ENCODE measurements at regions not wholly inside any gene's neighbourhood (a gene's known extent, or its start where the extent isn't known, plus 50 kb on each side); places are given as distances from the start of the nearest gene placed in this dataset.

DNA sequence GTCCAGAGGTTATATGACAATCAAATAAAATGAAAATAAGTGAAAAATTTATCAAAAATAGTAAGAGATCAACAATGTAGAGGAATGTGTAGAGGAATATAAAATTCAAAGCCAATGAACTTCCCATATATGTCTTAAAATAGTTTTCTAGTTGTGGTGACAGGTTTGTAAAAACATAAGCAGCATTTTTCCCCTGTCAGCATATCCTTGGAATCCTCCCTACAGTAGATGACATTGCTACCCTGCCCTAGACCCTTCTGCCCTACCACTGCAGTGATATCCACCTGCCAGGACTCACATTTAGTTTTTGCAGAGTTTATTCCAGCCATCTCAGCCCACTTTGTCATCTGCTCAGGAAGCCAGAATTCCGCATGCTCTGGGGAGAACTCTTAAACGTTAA, 842.0 kb downstream of the RPS29 start:
- H3K9me3 ChIP-seq, result no peaks in the 10 kb centered on the region
- ChIA-PET POLR2A (no interaction called here), CTCF (no interaction called here)
- H3K27me3 ChIP-seq (replicated peaks in 1 of 2; ENCODE audit: control insufficient read depth in 2 of 2, extremely low read depth in 1 of 2, insufficient read depth in 2 of 2, low read length in 1 of 2), result no peaks in the 10 kb centered on the region
- Mint-ChIP-seq H3K9me3 (peaks cover 4 to 22% (median 6%) of the 10 kb centered on the region in 3 donors), H3K27ac (no peak overlapping the region), H3K4me3 (no peak overlapping the region), H3K36me3 (no peaks in the 10 kb centered on the region), H3K27me3 (no peaks in the 10 kb centered on the region), H3K4me1 (no peaks in the 10 kb centered on the region)
- ATAC-seq (replicated peaks in 1 of 4) (no peak), DNase-seq (no peak)
- H3K27ac ChIP-seq (ENCODE audit: low read length), result no peak overlapping the region
- H3K36me3 ChIP-seq (ENCODE audit: control insufficient read depth in 2 of 2, extremely low read depth in 1 of 2, insufficient read depth in 1 of 2, low read length in 1 of 2), result no peaks in the 10 kb centered on the region
- WGBS (ENCODE audit: insufficient coverage), result 100% methylated on average over 2 of the region's 2 CpGs
- no peaks in the 10 kb centered on the region for H3K4me1 ChIP-seq (ENCODE audit: control insufficient read depth in 1 of 2, extremely low read depth in 1 of 2, insufficient read depth in 2 of 2, low read length in 2 of 2)
- no peak overlapping the region for H3K4me3 ChIP-seq (ENCODE audit: control insufficient read depth in 1 of 2, extremely low read depth in 1 of 2, low read length in 1 of 2)

DNA sequence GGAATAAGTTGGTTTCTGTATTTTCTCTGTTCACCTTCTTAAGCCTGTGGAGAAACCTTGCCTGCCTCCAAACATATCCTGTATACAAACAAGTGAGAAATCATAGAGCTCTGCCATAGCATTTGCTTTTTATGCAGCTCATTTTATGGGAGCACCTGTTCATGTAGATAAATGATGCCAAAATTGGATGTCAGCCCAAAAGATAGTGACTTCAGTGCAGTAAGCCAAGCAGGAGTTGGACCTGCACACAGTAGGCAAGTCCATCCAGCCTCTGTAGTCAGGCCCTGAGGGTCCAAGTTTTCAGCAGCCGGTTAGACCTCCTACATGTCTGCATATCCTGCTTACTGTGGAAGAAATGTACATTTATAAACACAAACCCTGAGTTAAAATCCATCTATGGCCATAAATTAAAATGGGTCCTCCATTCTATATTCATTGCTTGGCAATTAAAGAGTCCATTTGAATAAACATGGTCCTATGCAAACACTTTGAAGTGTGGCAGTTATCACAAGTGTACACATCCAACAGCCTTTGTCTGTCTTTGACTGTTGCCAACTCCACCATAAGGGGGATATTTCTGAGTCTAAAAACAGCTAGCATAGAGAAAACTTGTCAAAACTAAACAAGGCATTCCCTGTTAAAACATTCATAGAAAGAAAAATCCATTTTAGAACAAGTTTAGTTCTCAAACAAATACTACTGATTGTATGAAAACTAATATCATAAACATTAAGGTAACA, 847.8 kb downstream of the RPS29 start:
- Histone ChIP-seq H3K4me3 (ENCODE audit: control insufficient read depth in 1 of 2, extremely low read depth in 1 of 2, low read length in 1 of 2) (no peak overlapping the region), H3K27ac (ENCODE audit: low read length) (no peak overlapping the region), H3K27me3 (replicated peaks in 1 of 2; ENCODE audit: control insufficient read depth in 2 of 2, extremely low read depth in 1 of 2, insufficient read depth in 2 of 2, low read length in 1 of 2) (no peaks in the 10 kb centered on the region), H3K4me1 (ENCODE audit: control insufficient read depth in 1 of 2, extremely low read depth in 1 of 2, insufficient read depth in 2 of 2, low read length in 2 of 2) (no peaks in the 10 kb centered on the region), H3K9me3 (no peaks in the 10 kb centered on the region), H3K36me3 (ENCODE audit: control insufficient read depth in 2 of 2, extremely low read depth in 1 of 2, insufficient read depth in 1 of 2, low read length in 1 of 2) (no peaks in the 10 kb centered on the region)
- no peak overlapping the region for H3K27ac Mint-ChIP-seq
- ATAC-seq (replicated peaks in 1 of 4) (no peak), DNase-seq (no peak)
- ChIA-PET POLR2A (no interaction called here), CTCF (no interaction called here)
- H3K36me3 Mint-ChIP-seq, result no peaks in the 10 kb centered on the region
- no peaks in the 10 kb centered on the region for H3K4me1 Mint-ChIP-seq
- H3K9me3 Mint-ChIP-seq, result peaks cover 0 to 31% (median 21%) of the 10 kb centered on the region in 3 donors
- no CpG with 5 or more reads among the region's 1 CpG for WGBS (ENCODE audit: insufficient coverage)
- no peak overlapping the region for H3K4me3 Mint-ChIP-seq
- H3K27me3 Mint-ChIP-seq, result no peaks in the 10 kb centered on the region

DNA sequence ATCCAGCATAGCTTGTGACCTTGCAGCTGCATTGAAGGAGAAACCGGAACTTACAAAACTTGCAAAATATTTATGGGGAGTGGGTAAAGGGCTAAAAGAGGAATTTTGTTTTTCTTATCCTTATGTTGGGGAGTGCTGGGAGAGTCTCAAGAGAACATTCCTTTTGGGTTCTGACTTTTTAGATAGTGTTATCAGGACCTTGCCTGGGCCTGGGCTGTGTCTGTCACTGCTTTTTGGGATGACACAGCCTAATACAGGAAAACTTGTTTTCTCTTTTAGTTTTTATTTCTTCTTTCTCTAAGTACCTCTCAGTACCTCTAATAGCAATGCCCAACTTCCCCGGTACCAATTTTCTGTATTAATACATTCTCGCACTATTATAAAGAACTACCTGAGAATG, 850.6 kb downstream of the RPS29 start:
- no peak overlapping the region for H3K27ac Mint-ChIP-seq
- no peaks in the 10 kb centered on the region for H3K27me3 ChIP-seq (replicated peaks in 1 of 2; ENCODE audit: control insufficient read depth in 2 of 2, extremely low read depth in 1 of 2, insufficient read depth in 2 of 2, low read length in 1 of 2)
- no peaks in the 10 kb centered on the region for H3K4me1 Mint-ChIP-seq
- WGBS (ENCODE audit: insufficient coverage), result 86% methylated on average over 1 of the region's 3 CpGs
- H3K4me1 ChIP-seq (ENCODE audit: control insufficient read depth in 1 of 2, extremely low read depth in 1 of 2, insufficient read depth in 2 of 2, low read length in 2 of 2), result no peaks in the 10 kb centered on the region
- H3K4me3 ChIP-seq (ENCODE audit: control insufficient read depth in 1 of 2, extremely low read depth in 1 of 2, low read length in 1 of 2), result no peak overlapping the region
- H3K27ac ChIP-seq (ENCODE audit: low read length), result no peak overlapping the region
- H3K27me3 Mint-ChIP-seq, result no peaks in the 10 kb centered on the region
- CTCF ChIA-PET, result no interaction called here
- peaks cover 2 to 23% (median 23%) of the 10 kb centered on the region in 3 donors for H3K9me3 Mint-ChIP-seq
- no peak overlapping the region for H3K4me3 Mint-ChIP-seq
- H3K36me3 Mint-ChIP-seq, result no peaks in the 10 kb centered on the region
- no peaks in the 10 kb centered on the region for H3K36me3 ChIP-seq (ENCODE audit: control insufficient read depth in 2 of 2, extremely low read depth in 1 of 2, insufficient read depth in 1 of 2, low read length in 1 of 2)
- no peak for ATAC-seq (replicated peaks in 1 of 4)
- H3K9me3 ChIP-seq, result no peaks in the 10 kb centered on the region
- POLR2A ChIA-PET, result no interaction called here
- DNase-seq, result no peak

DNA sequence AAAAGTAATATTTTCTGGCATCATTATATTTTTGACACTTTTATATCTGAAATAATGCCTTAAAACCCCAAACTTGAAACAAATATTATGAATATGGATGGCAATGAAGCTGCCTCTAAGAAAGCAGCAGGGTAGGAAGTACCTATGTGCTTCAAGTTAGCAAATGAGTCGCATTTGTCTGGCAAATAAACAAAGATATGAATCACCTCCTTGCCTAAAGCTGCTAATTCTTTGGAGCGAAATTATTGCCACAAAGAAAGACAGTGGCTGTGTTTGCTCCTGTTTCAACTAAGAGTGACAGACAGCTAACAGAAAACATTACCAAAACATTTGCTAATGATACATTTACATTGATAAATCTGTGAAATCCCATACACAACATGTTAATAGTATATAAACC, 854.9 kb downstream of the RPS29 start:
- no peak overlapping the region for H3K4me3 ChIP-seq (ENCODE audit: control insufficient read depth in 1 of 2, extremely low read depth in 1 of 2, low read length in 1 of 2)
- DNase-seq (no peak), ATAC-seq (replicated peaks in 1 of 4) (no peak)
- Mint-ChIP-seq H3K4me1 (no peaks in the 10 kb centered on the region), H3K27me3 (no peaks in the 10 kb centered on the region), H3K9me3 (peaks cover 6 to 23% (median 15%) of the 10 kb centered on the region in 3 donors), H3K27ac (no peak overlapping the region), H3K36me3 (no peaks in the 10 kb centered on the region), H3K4me3 (no peak overlapping the region)
- H3K36me3 ChIP-seq (ENCODE audit: control insufficient read depth in 2 of 2, extremely low read depth in 1 of 2, insufficient read depth in 1 of 2, low read length in 1 of 2), result no peaks in the 10 kb centered on the region
- H3K27me3 ChIP-seq (replicated peaks in 1 of 2; ENCODE audit: control insufficient read depth in 2 of 2, extremely low read depth in 1 of 2, insufficient read depth in 2 of 2, low read length in 1 of 2), result no peaks in the 10 kb centered on the region
- WGBS (ENCODE audit: insufficient coverage), result no CpG with 5 or more reads among the region's 2 CpGs
- POLR2A ChIA-PET, result no interaction called here
- H3K27ac ChIP-seq (ENCODE audit: low read length), result no peak overlapping the region
- H3K4me1 ChIP-seq (ENCODE audit: control insufficient read depth in 1 of 2, extremely low read depth in 1 of 2, insufficient read depth in 2 of 2, low read length in 2 of 2), result no peaks in the 10 kb centered on the region
- no peaks in the 10 kb centered on the region for H3K9me3 ChIP-seq
- CTCF ChIA-PET, result no interaction called here

DNA sequence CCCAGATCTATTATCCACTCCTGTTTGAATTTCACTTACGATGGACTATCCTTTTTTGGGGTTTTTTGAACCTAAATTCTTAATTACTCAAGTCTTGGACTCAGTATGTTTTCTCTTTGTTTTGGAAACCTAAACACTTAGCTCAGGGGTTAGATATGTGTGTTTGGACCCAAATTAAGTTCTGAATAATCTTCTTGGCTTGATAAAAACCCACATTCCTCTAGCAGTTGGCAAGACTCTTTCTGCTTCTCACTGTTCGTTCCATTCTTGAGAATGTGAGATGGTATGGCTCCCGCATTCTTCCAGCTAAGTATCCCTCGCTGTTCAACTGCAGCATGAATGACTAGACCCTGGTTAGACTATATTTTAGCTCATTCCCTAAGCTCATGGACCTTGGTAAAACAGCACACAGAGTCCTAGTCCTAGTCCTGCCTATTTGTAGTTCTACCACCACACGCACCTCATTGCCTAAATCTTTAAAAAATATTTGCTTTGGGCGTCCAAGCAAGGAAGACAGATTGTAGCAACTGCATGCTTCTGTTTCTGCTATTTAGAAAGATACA, 860.0 kb downstream of the RPS29 start:
- Histone ChIP-seq H3K9me3 (no peaks in the 10 kb centered on the region), H3K4me3 (ENCODE audit: control insufficient read depth in 1 of 2, extremely low read depth in 1 of 2, low read length in 1 of 2) (no peak overlapping the region), H3K36me3 (ENCODE audit: control insufficient read depth in 2 of 2, extremely low read depth in 1 of 2, insufficient read depth in 1 of 2, low read length in 1 of 2) (no peaks in the 10 kb centered on the region), H3K27me3 (replicated peaks in 1 of 2; ENCODE audit: control insufficient read depth in 2 of 2, extremely low read depth in 1 of 2, insufficient read depth in 2 of 2, low read length in 1 of 2) (no peaks in the 10 kb centered on the region), H3K4me1 (ENCODE audit: control insufficient read depth in 1 of 2, extremely low read depth in 1 of 2, insufficient read depth in 2 of 2, low read length in 2 of 2) (no peaks in the 10 kb centered on the region), H3K27ac (ENCODE audit: low read length) (no peak overlapping the region)
- POLR2A ChIA-PET, result no interaction called here
- CTCF ChIA-PET, result no interaction called here
- Mint-ChIP-seq H3K4me1 (no peaks in the 10 kb centered on the region), H3K9me3 (peaks cover 0 to 4% (median 3%) of the 10 kb centered on the region in 3 donors), H3K27me3 (no peaks in the 10 kb centered on the region), H3K27ac (no peak overlapping the region), H3K4me3 (no peak overlapping the region), H3K36me3 (no peaks in the 10 kb centered on the region)
- ATAC-seq (replicated peaks in 1 of 4) (no peak), DNase-seq (no peak)
- WGBS (ENCODE audit: insufficient coverage), result 96% methylated on average over 3 of the region's 6 CpGs

DNA sequence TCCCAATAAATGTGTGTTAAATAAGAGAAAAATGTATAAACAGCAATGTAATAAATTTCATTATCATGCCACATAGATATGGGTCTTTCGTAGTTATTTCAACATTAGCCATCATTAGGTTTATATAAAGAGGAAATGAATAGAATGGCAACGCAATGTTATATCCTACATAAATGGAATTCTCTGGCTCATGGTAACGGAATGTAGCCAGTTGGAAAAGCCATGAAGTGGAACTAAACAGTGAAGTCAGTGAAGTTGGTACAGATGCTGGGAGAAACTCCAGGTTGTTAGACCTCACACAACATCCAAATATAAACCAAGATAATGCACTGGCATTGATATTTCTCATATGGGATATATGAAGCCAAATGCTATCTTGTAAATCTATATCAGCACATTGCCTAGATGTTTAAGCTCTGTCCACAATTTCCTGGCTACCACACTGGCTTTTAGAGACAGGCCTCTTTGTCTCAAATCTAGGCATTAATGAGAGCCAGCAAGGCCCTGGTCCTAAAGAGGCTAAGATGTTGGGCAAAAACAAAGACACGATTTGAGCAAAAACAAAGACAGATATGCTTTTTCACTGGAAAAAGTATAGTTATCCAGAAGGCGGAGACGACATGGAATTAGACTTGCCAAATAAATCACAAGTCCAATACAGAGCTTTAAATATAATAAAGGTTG, 861.0 kb downstream of the RPS29 start:
- no peak for DNase-seq
- no peaks in the 10 kb centered on the region for H3K9me3 ChIP-seq
- Mint-ChIP-seq H3K9me3 (peaks cover 0 to 4% (median 3%) of the 10 kb centered on the region in 3 donors), H3K36me3 (no peaks in the 10 kb centered on the region), H3K27me3 (no peaks in the 10 kb centered on the region), H3K27ac (no peak overlapping the region), H3K4me1 (no peaks in the 10 kb centered on the region), H3K4me3 (no peak overlapping the region)
- H3K27me3 ChIP-seq (replicated peaks in 1 of 2; ENCODE audit: control insufficient read depth in 2 of 2, extremely low read depth in 1 of 2, insufficient read depth in 2 of 2, low read length in 1 of 2), result no peaks in the 10 kb centered on the region
- no peaks in the 10 kb centered on the region for H3K4me1 ChIP-seq (ENCODE audit: control insufficient read depth in 1 of 2, extremely low read depth in 1 of 2, insufficient read depth in 2 of 2, low read length in 2 of 2)
- H3K36me3 ChIP-seq (ENCODE audit: control insufficient read depth in 2 of 2, extremely low read depth in 1 of 2, insufficient read depth in 1 of 2, low read length in 1 of 2), result no peaks in the 10 kb centered on the region
- no peak overlapping the region for H3K4me3 ChIP-seq (ENCODE audit: control insufficient read depth in 1 of 2, extremely low read depth in 1 of 2, low read length in 1 of 2)
- POLR2A ChIA-PET, result no interaction called here
- CTCF ChIA-PET, result no interaction called here
- H3K27ac ChIP-seq (ENCODE audit: low read length), result no peak overlapping the region
- no CpG with 5 or more reads among the region's 6 CpGs for WGBS (ENCODE audit: insufficient coverage)
- ATAC-seq (replicated peaks in 1 of 4), result no peak
